GM18867 (cell line): ENCODE measurements at regions not wholly inside any gene's neighbourhood (a gene's known extent, or its start where the extent isn't known, plus 50 kb on each side); places are given as distances from the start of the nearest gene placed in this dataset.
A peak's percentile ranks its signal among the peaks of the same experiment; 100 is the strongest.
"Not testable (repeated sequence)": the region's sequence is repeated elsewhere in the genome, so short reads cannot be mapped to it uniquely, and the experiment has no call there.

Experiments
- ATAC-seq: cut with Tn5 transposase; IDR thresholded peaks from one replicate; pipeline ENCODE4 v1.9.1; 2021; ENCODE audit warnings: mild to moderate bottlenecking, moderate library complexity; ENCODE audit not compliant: unreplicated experiment

- ATAC-seq, result no peak
Observed at GRCh38 chr3:4067893-4068292, 235.3 kb upstream of the SETMAR start.

GRCh38 chr3:4069796-4070195, 233.4 kb upstream of the SETMAR start:
- ATAC-seq, result no peak

DNA sequence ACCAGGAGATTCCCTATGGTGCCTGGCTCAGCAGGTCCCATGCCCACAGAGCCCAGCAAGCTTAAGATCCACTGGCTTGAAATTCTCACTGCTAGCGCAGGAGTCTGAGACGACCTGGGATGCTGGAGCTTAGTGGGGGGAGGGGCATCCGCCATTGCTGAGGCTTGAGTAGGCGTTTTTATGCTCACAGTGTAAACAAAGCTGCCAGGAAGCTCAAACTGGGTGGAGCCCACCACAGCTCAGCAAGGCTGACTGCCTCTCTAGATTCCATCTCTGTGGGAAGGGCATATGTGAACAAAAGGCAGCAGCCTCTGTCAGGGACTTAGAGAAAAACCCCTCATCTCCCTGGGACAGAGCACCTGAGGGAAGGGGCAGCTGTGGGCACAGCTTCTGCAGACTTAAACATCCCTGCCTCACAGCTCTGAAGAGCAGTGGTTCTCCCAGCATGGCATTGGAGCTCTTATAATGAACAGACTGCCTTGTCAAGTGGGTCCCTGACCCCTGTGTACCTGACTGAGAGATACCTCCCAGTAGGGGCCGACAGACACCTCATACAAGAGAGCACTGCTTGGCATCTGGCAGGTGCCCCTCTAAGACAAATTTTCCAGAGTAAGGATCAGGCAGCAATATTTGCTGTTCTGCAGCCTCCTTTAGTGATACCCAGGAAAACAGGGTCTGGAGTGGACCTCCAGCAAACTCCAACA, 231.5 kb upstream of the SETMAR start:
- no peak for ATAC-seq

DNA sequence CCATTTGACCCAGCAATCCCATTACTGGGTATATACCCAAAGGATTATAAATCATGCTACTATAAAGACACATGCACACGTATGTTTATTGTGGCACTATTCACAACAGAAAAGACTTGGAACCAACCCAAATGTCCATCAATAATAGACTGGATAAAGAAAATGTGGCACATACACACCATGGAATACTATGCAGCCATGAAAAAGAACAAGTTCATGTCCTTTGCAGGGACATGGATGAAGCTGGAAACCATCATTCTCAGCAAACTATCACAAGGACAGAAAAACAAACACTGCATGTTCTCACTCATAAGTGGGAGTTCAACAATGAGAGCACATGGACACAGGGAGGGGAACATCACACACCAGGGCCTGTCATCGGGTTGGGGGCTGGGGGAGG, 225.9 kb upstream of the SETMAR start:
- not testable (repeated sequence) for ATAC-seq

GRCh38 chr3:4077950-4078349, 225.2 kb upstream of the SETMAR start:
- no peak for ATAC-seq

DNA sequence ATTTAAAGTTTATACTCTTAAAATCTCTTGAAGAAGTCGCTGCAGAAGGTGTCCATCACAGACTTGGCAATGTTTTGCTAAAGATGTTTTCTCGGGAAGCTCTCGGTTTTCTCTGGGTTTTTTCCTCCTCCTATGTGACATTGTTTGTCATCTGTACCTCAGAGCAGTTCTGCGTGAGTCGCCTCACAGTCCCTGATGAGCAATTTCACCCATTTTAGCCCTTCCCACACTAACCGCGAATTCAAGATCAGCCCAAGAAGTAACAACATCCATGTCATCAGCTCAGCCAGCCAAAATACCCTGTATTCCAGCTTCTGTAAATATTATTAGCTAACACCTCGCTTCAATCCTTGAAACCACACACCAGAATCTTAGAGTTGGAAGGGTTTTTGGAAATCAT, 224.3 kb upstream of the SETMAR start:
- no peak for ATAC-seq

DNA sequence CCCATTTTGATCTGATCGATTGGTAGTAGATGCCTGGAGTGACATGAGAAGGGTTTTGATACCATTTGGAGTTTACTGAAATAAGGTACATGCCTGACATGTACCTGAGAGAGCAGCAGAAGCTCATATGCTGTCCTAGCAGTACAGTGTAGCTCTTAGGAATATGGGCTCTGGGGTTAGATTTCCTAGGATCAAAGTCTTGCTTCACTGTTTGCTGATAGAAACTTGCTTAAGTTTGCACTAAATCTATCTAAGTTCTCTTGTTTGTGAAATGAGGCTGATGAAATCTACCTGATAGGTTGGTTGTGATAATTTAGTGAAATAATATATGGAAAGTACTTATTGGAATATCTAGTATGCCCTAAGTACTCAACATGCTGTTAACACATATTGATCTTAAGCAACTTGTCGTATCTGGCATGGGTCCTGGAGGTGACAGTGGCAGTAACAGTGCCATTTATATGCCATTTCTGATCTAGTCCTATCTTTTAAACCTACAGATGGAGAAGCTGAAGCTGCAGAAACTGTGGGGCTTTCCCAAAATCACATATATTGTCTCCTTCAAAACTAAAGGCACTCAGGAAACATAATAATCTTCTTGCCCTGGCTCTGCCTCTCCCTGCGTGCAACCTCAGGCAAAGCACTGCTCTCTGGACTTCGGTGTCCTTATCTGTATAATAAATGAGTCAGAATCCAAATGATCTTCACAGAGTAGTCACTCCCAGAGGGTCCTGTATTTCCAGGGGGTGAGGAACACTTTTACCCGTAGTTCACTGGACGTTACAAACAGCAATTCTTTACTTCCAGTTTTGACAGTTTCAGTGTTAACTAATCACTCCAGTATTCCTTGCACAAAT, 223.6 kb upstream of the SETMAR start:
- no peak for ATAC-seq

- ATAC-seq, result no peak
Observed at GRCh38 chr3:4083225-4084015, 219.7 kb upstream of the SETMAR start.

- no peak for ATAC-seq
Observed at GRCh38 chr3:4084271-4084670, 218.9 kb upstream of the SETMAR start.

DNA sequence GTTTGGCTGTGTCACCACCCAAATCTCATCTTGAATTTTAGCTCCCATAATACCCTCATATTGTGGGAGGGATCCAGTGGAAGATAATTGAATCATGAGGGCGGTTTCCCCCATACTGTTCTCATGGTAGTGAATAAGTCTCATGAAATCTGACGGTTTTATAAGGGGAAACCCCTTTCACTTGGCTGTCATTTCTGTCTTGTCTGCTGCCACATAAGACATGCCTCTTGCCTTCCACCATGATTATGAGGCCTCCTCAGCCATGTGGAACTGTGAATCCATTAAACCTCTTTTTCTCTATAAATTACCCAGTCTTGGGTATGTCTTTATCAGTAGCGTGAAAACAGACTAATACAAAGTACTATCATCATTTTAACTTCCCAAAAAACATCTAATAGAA, 216.5 kb upstream of the SETMAR start:
- ATAC-seq, result not testable (repeated sequence)

DNA sequence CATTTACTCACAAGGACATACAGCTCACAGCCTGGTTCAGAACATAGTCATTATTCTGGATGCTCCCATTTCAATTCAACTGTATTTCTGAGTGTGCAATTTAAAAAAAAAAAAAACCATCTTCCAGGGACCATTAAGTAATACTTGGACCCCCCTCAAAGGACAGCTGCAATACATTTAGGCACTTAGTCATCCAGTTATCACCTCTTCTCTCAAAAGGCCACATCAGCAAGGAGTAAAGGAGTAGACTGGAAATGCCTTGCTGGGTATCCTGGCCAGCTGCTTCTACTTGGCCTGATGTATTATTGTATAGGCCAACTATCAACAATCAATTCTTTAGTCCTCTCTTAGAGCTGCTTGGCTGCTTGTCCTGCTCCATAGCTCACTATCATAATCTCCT, 211.4 kb upstream of the SETMAR start:
- no peak for ATAC-seq

GRCh38 chr3:4097801-4098200, 205.4 kb upstream of the SETMAR start:
- ATAC-seq, result no peak

GRCh38 chr3:4099607-4100006, 203.6 kb upstream of the SETMAR start:
- no peak for ATAC-seq

DNA sequence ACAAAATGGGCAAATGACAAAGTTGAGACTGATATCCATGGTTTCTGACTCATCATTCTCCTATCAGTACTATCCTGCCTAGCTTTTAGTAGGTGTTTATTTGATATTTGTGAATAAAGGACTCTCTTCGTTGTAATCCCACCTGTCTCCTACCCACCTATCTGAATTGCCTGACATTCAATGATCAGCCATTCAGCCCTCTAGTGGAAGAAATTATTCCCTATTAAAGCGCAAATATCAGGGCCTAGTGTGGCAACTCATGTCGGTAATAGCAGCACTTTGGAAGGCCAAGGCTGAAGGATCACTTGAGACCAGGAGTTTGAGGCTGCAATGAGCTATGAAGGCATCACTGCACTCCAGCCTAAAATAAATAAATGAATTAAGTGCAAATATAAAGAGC, 195.7 kb upstream of the SETMAR start:
- ATAC-seq, result no peak

- ATAC-seq, result no peak
Observed at GRCh38 chr3:4113811-4114522, 189.2 kb upstream of the SETMAR start.

DNA sequence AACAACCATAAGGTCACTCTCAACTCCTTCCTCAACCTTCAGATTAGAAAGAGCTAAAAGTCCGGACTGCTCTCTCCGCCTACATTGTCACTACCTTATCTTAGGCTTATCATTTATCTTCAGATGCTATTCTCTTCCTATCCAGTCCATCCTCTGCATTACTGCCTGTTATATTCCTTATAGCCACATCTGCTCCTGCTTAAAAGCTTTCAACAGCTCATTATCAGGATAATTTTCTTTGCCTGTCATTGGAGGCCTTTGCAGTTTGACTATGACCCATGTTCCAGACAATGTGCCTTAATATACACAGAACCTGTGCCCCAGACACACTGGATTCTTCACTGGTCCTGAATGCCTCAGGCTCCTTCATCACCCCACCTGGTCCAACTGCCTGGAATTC, 184.1 kb upstream of the SETMAR start:
- ATAC-seq, result no peak

- no peak for ATAC-seq
Observed at GRCh38 chr3:4125576-4125975, 177.6 kb upstream of the SETMAR start.

DNA sequence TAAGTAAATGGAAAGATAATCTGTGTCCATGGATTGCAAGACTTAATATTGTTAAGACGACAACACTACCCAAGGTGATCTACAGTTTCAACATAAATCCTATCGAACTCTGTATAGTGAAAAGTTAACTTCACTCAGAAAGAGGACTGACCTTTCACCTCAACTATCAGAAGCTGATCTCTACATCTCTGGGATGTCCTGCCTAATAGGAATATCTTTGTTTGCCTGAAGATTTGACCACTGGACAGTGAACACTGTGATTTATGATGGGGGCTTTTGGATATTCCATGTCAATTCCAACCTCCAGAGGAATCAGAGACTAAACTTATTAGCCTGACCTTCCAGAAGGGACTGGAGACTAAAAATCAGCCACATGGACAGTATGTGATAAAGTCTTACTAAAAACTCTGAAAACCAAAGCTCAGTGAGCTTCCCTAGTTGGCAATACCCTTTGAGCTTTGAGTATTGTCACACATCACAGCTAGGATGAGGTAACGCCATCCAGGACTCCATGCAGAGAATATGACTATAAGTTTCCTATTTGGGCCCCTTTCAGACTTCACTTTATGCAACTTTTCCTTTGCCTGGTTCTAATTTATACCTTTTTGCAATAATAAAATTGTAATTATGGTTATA, 164.9 kb upstream of the SETMAR start:
- no peak for ATAC-seq

DNA sequence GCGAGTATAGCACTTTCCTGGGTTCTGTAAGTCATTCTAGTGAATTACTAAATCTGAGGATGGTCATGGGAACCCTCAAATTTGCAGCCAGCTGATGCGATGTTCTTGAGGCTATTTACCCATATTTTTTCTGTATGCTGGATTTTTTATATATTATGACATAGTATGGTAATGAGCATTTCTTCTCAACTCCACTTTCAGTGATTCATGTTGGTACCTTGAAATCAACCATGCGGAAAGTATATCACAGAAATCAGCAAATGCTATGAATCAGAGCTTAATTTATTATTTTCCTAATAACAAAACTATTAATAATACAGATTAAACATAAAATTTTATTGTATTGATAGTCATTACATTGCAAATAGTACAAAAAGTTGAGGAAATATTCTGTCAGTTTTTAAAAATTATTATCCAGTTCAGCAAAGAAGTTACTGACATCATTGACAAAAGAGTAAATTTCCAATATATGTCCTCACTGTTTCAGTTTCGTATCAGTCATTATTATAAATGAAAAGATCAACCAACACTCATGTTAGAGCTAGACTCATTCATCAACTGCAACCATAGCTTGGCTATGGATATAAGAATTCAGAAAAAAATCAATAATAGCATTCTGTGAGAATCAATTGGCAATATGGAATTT, 164.3 kb upstream of the SETMAR start:
- peak; percentile 56 for ATAC-seq
